HFFc6 (cell line): ENCODE measurements at regions not wholly inside any gene's neighbourhood (a gene's known extent, or its start where the extent isn't known, plus 50 kb on each side); places are given as distances from the start of the nearest gene placed in this dataset.

Experiments used
- DNase-seq: peaks from one replicate; pipeline ENCODE4 v3.0.0-alpha.2; 2018
- H3K27ac Mint-ChIP-seq: 2 replicates; pipeline ENCODE4 v1.8.0; 2020; ENCODE audit warnings: mild to moderate bottlenecking, mixed read lengths
- H3K27me3 Mint-ChIP-seq: 2 replicates; pipeline ENCODE4 v1.8.0; 2021; ENCODE audit warnings: mild to moderate bottlenecking, moderate library complexity, mixed read lengths; ENCODE audit not compliant: insufficient read depth
- H3K36me3 Mint-ChIP-seq: 2 replicates; pipeline ENCODE4 v1.8.0; 2021; ENCODE audit warnings: low read depth, mixed read lengths
- H3K4me1 Mint-ChIP-seq: 2 replicates; pipeline ENCODE4 v1.8.0; 2020; ENCODE audit warnings: low read depth, mixed read lengths
- H3K4me3 Mint-ChIP-seq: 2 replicates; pipeline ENCODE4 v1.8.0; 2020; ENCODE audit warnings: mild to moderate bottlenecking, moderate library complexity, mixed read lengths
- H3K9me3 Mint-ChIP-seq: 2 replicates; pipeline ENCODE4 v1.8.0; 2020; ENCODE audit warnings: mild to moderate bottlenecking, mixed read lengths
- CTCF ChIP-seq: fragments of 200-600 bp; sonication (generic); IDR thresholded peaks from 2 replicates; pipeline ENCODE4 v1.5.0; 2021; ENCODE audit warnings: antibody characterized with exemption, mild to moderate bottlenecking

DNA sequence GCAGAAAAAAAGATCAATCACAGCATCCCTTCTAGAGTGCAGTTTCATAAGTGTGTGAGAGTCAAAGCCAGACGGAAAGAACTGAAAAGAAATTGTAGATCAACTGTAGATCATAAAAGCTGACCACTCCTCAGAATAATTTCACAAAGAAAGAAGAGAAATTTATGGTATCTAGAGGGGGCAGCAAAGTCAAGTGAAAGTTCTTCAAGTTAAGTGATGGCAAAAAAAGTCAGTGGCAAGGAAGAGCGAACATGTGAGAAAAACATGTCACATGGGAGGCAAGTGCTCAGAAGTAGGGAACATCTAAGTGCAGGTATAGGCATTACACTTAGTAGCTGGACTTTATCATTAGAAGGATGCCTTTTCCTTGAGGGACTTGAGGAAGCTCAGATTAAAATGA is 245.1 kb upstream of the ISL1 start:
- Mint-ChIP-seq H3K27ac (no peak overlapping the region), H3K27me3 (no peaks in the 10 kb centered on the region), H3K4me1 (no peaks in the 10 kb centered on the region), H3K4me3 (no peak overlapping the region), H3K9me3 (peaks cover 45% of the 10 kb centered on the region), H3K36me3 (peaks cover 5% of the 10 kb centered on the region; the same call in 1 of the 2 replicates)
- TF ChIP-seq CTCF, result no peak
- no peak for DNase-seq

GRCh38 chr5:51148437-51148836 is 234.8 kb upstream of the ISL1 start:
- DNase-seq, result no peak
- TF ChIP-seq CTCF, result no peak
- Mint-ChIP-seq H3K9me3 (peaks cover 76% of the 10 kb centered on the region), H3K4me3 (no peak overlapping the region), H3K27me3 (no peaks in the 10 kb centered on the region; the same call in 1 of the 2 replicates), H3K27ac (no peak overlapping the region), H3K4me1 (no peaks in the 10 kb centered on the region), H3K36me3 (no peaks in the 10 kb centered on the region)

- Mint-ChIP-seq H3K4me1 (no peaks in the 10 kb centered on the region), H3K9me3 (peaks cover 48% of the 10 kb centered on the region), H3K36me3 (no peaks in the 10 kb centered on the region), H3K27me3 (no peaks in the 10 kb centered on the region), H3K27ac (no peak overlapping the region), H3K4me3 (no peak overlapping the region)
- DNase-seq, result no peak
- TF ChIP-seq CTCF, result no peak
Measured at GRCh38 chr5:51156222-51156621, 227.0 kb upstream of the ISL1 start.

DNA sequence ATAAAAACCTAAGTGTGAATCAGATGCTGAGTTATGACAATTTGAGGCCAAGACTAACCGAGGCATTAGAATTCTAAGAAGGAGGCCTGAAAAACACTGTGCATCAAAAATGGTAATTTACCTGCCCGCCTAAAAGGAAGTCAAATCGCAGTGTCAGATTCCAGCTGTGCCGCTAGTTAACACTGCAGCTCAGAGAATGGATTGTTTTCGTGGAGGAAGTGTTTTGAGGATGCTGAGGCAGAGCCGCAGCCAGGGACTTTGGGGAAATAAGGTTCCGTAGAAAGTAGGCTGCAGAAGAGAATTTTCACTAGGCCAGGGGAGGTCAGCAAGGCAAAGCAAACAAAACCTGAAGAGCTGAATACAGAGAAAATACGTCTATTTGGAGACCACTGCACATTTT is 226.4 kb upstream of the ISL1 start:
- Mint-ChIP-seq H3K4me1 (no peaks in the 10 kb centered on the region), H3K36me3 (no peaks in the 10 kb centered on the region), H3K9me3 (peaks cover 48% of the 10 kb centered on the region), H3K27ac (no peak overlapping the region), H3K4me3 (no peak overlapping the region), H3K27me3 (no peaks in the 10 kb centered on the region)
- TF ChIP-seq CTCF, result no peak
- DNase-seq, result no peak

GRCh38 chr5:51159164-51159563 is 224.1 kb upstream of the ISL1 start:
- no peaks in the 10 kb centered on the region for H3K36me3 Mint-ChIP-seq
- H3K9me3 Mint-ChIP-seq, result peaks cover 53% of the 10 kb centered on the region
- H3K4me1 Mint-ChIP-seq, result no peaks in the 10 kb centered on the region
- no peak for TF ChIP-seq CTCF
- no peak overlapping the region for H3K4me3 Mint-ChIP-seq
- no peaks in the 10 kb centered on the region for H3K27me3 Mint-ChIP-seq
- no peak overlapping the region for H3K27ac Mint-ChIP-seq
- no peak for DNase-seq

DNA sequence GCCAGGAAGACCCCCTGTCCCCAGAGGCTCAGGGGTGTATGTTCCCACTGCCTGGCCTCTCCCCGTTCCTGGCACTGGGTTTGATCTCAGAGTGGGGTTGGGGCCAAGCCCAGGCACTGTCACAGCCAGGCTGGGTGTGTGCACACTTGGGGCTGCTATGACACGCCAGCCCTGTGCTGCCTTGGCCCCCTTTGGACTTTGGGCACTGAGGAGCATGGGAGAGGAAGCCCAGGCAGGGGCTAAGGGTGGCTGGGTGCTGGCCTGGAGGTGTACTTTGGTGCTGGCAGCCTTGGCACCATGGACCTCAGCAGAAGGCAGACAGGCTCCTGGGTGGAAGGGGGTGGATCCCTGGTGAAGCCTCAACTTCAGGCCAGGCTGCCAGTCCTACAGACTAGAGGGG is 223.6 kb upstream of the ISL1 start:
- Mint-ChIP-seq H3K27ac (no peak overlapping the region), H3K4me1 (no peaks in the 10 kb centered on the region), H3K9me3 (peaks cover 53% of the 10 kb centered on the region), H3K27me3 (no peaks in the 10 kb centered on the region), H3K4me3 (no peak overlapping the region), H3K36me3 (no peaks in the 10 kb centered on the region)
- no peak for TF ChIP-seq CTCF
- no peak for DNase-seq
